ENCODE measurements at regions not wholly inside any gene's neighbourhood (a gene's known extent, or its start where the extent isn't known, plus 50 kb on each side); places are given as distances from the start of the nearest gene placed in this dataset.

DNA sequence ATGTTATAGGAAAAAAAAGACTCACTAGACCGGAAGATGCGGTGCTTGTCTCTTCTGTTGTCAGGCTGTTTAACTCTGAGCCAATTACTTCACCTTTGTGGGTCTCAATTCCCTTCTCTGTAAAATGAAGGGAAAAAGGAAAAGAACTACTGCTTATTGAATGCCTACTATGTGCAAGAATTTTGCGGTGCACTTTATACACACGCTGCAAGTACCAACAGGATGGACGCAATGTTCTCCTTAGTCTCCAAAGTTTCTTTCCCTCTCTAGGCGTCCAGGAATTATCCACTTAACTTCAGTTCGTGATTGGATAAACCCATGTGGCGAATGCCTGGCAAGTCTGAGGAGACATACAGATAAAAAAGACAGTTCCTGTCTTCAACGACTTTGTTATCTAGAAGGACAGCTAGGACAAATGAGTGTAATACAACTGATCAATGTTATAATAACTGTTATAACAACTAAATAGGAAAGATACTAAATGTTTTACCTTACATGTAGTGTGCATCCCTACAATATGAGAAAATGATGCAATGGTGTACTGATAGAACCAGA is 69.0 kb upstream of the JARID2 start:
- TF ChIP-seq GATA3 (IDR thresholded peaks at IDR 0.05; ENCODE audit: low read depth, low read length): no peak
- no peak for TF ChIP-seq GATA2 (IDR thresholded peaks at IDR 0.05; ENCODE audit: low read depth, low read length)
